GM23338 (cell line): ENCODE measurements at regions not wholly inside any gene's neighbourhood (a gene's known extent, or its start where the extent isn't known, plus 50 kb on each side); places are given as distances from the start of the nearest gene placed in this dataset.

ENCODE experiments used
- ATAC-seq: fragments of 200-7000 bp; cut with Tn5 transposase; 3 replicates; pipeline ENCODE4 v1.9.1; 2020
- DNase-seq: peaks from one replicate; pipeline ENCODE4 v3.0.0-alpha.2; 2015; ENCODE audit warnings: low spot score
- H2AFZ ChIP-seq: fragments of 200-600 bp; sonication (generic); 2 replicates; pipeline ENCODE4 v1.8.0; 2016; ENCODE audit warnings: antibody characterized with exemption, mild to moderate bottlenecking, moderate library complexity
- H3F3A ChIP-seq: fragments of 200-600 bp; sonication (generic); replicated peaks from 2 replicates; pipeline ENCODE4 v1.8.0; 2017; ENCODE audit warnings: antibody characterized with exemption, mixed run types, low read depth
- H3K27ac ChIP-seq: fragments of 200-600 bp; sonication (generic); 2 replicates; pipeline ENCODE4 v1.6.1; 2016; ENCODE audit warnings: low read depth
- H3K27me3 ChIP-seq: fragments of 200-600 bp; sonication (generic); 2 replicates; pipeline ENCODE4 v1.8.0; 2016; ENCODE audit warnings: mild to moderate bottlenecking, mixed run types, moderate library complexity; ENCODE audit not compliant: insufficient read depth
- H3K36me3 ChIP-seq: fragments of 200-600 bp; sonication (generic); 2 replicates; pipeline ENCODE4 v1.8.0; 2016; ENCODE audit warnings: mild to moderate bottlenecking; ENCODE audit not compliant: insufficient read depth
- H3K4me1 ChIP-seq: fragments of 200-600 bp; sonication (generic); 2 replicates; pipeline ENCODE4 v1.8.0; 2016; ENCODE audit warnings: mild to moderate bottlenecking, moderate library complexity; ENCODE audit not compliant: insufficient read depth
- H3K4me2 ChIP-seq: fragments of 200-600 bp; sonication (generic); 2 replicates; pipeline ENCODE4 v1.7.1; 2017; ENCODE audit warnings: mixed run types
- H3K4me3 ChIP-seq: fragments of 200-600 bp; sonication (generic); 2 replicates; pipeline ENCODE4 v1.6.1; 2016; ENCODE audit warnings: mixed run types
- H3K79me2 ChIP-seq: fragments of 200-600 bp; sonication (generic); replicated peaks from 2 replicates; pipeline ENCODE4 v1.8.0; 2017; ENCODE audit warnings: mild to moderate bottlenecking; ENCODE audit not compliant: insufficient read depth
- H3K9me2 ChIP-seq: fragments of 200-600 bp; sonication (generic); 2 replicates; pipeline ENCODE4 v1.8.0; 2017; ENCODE audit not compliant: insufficient read depth
- H4K20me1 ChIP-seq: fragments of 200-600 bp; sonication (generic); replicated peaks from 2 replicates; pipeline ENCODE4 v1.8.0; 2017; ENCODE audit warnings: mild to moderate bottlenecking; ENCODE audit not compliant: insufficient read depth
- H3K27ac Mint-ChIP-seq: 2 replicates; pipeline ENCODE4 v1.8.0; 2020; ENCODE audit warnings: inconsistent platforms, mild to moderate bottlenecking, moderate library complexity, mixed read lengths
- H3K27me3 Mint-ChIP-seq: 3 replicates; pipeline ENCODE4 v1.8.0; 2022; ENCODE audit warnings: low read depth, mild to moderate bottlenecking, moderate library complexity, mixed read lengths, inconsistent platforms; ENCODE audit not compliant: insufficient read depth, poor library complexity
- H3K36me3 Mint-ChIP-seq: 3 replicates; pipeline ENCODE4 v1.8.0; 2021; ENCODE audit warnings: low read depth, mild to moderate bottlenecking, inconsistent platforms, moderate library complexity, mixed read lengths
- H3K4me1 Mint-ChIP-seq: 3 replicates; pipeline ENCODE4 v1.8.0; 2020; ENCODE audit warnings: mild to moderate bottlenecking, inconsistent platforms, mixed read lengths
- H3K4me3 Mint-ChIP-seq: 3 replicates; pipeline ENCODE4 v1.8.0; 2021; ENCODE audit warnings: moderate library complexity, mild to moderate bottlenecking, inconsistent platforms, mixed read lengths
- H3K9me3 Mint-ChIP-seq: 3 replicates; pipeline ENCODE4 v1.8.0; 2020; ENCODE audit warnings: moderate library complexity, mild to moderate bottlenecking, inconsistent platforms, mixed read lengths
- EZH2 ChIP-seq: fragments of 200-600 bp; sonication (generic); IDR thresholded peaks from one replicate; pipeline ENCODE4 v1.8.0; 2017; ENCODE audit warnings: antibody characterized with exemption, mild to moderate bottlenecking, low read depth; ENCODE audit not compliant: unreplicated experiment
- JUNB ChIP-seq: IDR thresholded peaks from one replicate; pipeline ENCODE4 v1.6.1; 2016; ENCODE audit warnings: antibody characterized with exemption; ENCODE audit not compliant: unreplicated experiment
- ZNF114 ChIP-seq: fragments of 250-450 bp; sonication (Bioruptor Pico); IDR thresholded peaks from 2 replicates; pipeline ENCODE4 v1.5.0; 2020; ENCODE audit warnings: mild to moderate bottlenecking, moderate library complexity
- ZNF331 ChIP-seq: fragments of 250-450 bp; sonication (Bioruptor Pico); IDR thresholded peaks from 2 replicates; pipeline ENCODE4 v1.5.0; 2020; ENCODE audit warnings: low read depth, mild to moderate bottlenecking, moderate library complexity
- TF ChIP-seq, protein P1 (sequence below): IDR thresholded peaks from one replicate; pipeline ENCODE4 v1.6.1; 2018; ENCODE audit warnings: antibody characterized with exemption; ENCODE audit not compliant: unreplicated experiment
- TF ChIP-seq, protein P2 (sequence below): IDR thresholded peaks from 2 replicates; pipeline ENCODE4 v1.6.1; 2016; ENCODE audit warnings: antibody characterized with exemption
- TF ChIP-seq, protein P3 (sequence below): fragments of 250-450 bp; sonication (Bioruptor Pico); IDR thresholded peaks from 2 replicates; pipeline ENCODE4 v1.5.0; 2020; ENCODE audit warnings: mild to moderate bottlenecking, moderate library complexity

DNA sequence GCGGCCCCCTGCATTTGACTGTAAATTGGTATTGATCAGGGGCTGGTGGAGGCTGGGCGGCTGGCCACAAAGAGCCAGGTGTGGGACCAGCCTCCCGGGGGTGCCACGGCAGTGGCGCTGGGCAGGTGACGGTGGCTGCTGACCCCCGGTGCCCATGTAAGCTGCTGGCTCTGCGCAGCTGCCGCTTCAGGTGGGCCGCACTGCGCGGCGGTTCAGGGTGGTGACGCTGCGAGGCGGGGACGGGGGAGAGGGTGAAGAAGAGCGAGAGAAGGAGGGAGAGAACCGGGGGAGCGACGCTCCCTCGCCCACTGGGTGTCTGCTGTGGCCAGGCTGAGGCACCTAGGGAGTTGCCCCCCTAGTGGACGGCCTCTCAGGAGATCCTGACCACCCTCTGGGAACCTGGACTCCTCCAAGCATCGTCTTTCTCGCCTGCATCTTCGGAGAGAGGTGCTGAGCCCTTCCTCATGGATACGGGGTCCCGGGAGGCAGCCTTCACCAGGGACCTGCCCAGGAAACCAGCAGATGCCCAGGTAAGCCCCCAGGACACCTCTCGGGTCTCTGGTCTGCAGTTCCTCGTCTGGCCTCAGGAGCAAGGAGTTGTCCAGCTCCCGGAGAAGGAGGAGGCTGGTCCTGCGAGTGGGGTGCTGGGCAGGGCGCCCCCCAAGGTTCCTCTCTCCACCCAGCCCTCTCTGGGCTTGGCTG lies 77.5 kb upstream of the GATA5 start:
- Mint-ChIP-seq H3K4me3 (no peak overlapping the region), H3K9me3 (no peaks in the 10 kb centered on the region), H3K27ac (no peak overlapping the region), H3K4me1 (peaks cover 12% of the 10 kb centered on the region), H3K36me3 (no peaks in the 10 kb centered on the region; the same call in 2 of the 3 replicates), H3K27me3 (peaks cover 30% of the 10 kb centered on the region)
- Histone ChIP-seq H3K36me3 (no peaks in the 10 kb centered on the region), H3F3A (no peaks in the 10 kb centered on the region), H3K9me2 (no peaks in the 10 kb centered on the region), H3K27me3 (peaks cover 17% of the 10 kb centered on the region), H4K20me1 (no peaks in the 10 kb centered on the region), H3K4me2 (no peak overlapping the region), H3K4me3 (no peak overlapping the region), H3K4me1 (peaks cover 3% of the 10 kb centered on the region; the same call in 1 of the 2 replicates), H3K79me2 (no peaks in the 10 kb centered on the region), H2AFZ (no peak overlapping the region), H3K27ac (no peak overlapping the region)
- no peak for TF ChIP-seq ZNF114
- TF ChIP-seq, protein P1, sequence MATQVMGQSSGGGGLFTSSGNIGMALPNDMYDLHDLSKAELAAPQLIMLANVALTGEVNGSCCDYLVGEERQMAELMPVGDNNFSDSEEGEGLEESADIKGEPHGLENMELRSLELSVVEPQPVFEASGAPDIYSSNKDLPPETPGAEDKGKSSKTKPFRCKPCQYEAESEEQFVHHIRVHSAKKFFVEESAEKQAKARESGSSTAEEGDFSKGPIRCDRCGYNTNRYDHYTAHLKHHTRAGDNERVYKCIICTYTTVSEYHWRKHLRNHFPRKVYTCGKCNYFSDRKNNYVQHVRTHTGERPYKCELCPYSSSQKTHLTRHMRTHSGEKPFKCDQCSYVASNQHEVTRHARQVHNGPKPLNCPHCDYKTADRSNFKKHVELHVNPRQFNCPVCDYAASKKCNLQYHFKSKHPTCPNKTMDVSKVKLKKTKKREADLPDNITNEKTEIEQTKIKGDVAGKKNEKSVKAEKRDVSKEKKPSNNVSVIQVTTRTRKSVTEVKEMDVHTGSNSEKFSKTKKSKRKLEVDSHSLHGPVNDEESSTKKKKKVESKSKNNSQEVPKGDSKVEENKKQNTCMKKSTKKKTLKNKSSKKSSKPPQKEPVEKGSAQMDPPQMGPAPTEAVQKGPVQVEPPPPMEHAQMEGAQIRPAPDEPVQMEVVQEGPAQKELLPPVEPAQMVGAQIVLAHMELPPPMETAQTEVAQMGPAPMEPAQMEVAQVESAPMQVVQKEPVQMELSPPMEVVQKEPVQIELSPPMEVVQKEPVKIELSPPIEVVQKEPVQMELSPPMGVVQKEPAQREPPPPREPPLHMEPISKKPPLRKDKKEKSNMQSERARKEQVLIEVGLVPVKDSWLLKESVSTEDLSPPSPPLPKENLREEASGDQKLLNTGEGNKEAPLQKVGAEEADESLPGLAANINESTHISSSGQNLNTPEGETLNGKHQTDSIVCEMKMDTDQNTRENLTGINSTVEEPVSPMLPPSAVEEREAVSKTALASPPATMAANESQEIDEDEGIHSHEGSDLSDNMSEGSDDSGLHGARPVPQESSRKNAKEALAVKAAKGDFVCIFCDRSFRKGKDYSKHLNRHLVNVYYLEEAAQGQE = no peak
- TF ChIP-seq EZH2 = no peak
- TF ChIP-seq, protein P2, sequence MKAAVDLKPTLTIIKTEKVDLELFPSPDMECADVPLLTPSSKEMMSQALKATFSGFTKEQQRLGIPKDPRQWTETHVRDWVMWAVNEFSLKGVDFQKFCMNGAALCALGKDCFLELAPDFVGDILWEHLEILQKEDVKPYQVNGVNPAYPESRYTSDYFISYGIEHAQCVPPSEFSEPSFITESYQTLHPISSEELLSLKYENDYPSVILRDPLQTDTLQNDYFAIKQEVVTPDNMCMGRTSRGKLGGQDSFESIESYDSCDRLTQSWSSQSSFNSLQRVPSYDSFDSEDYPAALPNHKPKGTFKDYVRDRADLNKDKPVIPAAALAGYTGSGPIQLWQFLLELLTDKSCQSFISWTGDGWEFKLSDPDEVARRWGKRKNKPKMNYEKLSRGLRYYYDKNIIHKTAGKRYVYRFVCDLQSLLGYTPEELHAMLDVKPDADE = no peak
- no peak for TF ChIP-seq JUNB
- TF ChIP-seq, protein P3, sequence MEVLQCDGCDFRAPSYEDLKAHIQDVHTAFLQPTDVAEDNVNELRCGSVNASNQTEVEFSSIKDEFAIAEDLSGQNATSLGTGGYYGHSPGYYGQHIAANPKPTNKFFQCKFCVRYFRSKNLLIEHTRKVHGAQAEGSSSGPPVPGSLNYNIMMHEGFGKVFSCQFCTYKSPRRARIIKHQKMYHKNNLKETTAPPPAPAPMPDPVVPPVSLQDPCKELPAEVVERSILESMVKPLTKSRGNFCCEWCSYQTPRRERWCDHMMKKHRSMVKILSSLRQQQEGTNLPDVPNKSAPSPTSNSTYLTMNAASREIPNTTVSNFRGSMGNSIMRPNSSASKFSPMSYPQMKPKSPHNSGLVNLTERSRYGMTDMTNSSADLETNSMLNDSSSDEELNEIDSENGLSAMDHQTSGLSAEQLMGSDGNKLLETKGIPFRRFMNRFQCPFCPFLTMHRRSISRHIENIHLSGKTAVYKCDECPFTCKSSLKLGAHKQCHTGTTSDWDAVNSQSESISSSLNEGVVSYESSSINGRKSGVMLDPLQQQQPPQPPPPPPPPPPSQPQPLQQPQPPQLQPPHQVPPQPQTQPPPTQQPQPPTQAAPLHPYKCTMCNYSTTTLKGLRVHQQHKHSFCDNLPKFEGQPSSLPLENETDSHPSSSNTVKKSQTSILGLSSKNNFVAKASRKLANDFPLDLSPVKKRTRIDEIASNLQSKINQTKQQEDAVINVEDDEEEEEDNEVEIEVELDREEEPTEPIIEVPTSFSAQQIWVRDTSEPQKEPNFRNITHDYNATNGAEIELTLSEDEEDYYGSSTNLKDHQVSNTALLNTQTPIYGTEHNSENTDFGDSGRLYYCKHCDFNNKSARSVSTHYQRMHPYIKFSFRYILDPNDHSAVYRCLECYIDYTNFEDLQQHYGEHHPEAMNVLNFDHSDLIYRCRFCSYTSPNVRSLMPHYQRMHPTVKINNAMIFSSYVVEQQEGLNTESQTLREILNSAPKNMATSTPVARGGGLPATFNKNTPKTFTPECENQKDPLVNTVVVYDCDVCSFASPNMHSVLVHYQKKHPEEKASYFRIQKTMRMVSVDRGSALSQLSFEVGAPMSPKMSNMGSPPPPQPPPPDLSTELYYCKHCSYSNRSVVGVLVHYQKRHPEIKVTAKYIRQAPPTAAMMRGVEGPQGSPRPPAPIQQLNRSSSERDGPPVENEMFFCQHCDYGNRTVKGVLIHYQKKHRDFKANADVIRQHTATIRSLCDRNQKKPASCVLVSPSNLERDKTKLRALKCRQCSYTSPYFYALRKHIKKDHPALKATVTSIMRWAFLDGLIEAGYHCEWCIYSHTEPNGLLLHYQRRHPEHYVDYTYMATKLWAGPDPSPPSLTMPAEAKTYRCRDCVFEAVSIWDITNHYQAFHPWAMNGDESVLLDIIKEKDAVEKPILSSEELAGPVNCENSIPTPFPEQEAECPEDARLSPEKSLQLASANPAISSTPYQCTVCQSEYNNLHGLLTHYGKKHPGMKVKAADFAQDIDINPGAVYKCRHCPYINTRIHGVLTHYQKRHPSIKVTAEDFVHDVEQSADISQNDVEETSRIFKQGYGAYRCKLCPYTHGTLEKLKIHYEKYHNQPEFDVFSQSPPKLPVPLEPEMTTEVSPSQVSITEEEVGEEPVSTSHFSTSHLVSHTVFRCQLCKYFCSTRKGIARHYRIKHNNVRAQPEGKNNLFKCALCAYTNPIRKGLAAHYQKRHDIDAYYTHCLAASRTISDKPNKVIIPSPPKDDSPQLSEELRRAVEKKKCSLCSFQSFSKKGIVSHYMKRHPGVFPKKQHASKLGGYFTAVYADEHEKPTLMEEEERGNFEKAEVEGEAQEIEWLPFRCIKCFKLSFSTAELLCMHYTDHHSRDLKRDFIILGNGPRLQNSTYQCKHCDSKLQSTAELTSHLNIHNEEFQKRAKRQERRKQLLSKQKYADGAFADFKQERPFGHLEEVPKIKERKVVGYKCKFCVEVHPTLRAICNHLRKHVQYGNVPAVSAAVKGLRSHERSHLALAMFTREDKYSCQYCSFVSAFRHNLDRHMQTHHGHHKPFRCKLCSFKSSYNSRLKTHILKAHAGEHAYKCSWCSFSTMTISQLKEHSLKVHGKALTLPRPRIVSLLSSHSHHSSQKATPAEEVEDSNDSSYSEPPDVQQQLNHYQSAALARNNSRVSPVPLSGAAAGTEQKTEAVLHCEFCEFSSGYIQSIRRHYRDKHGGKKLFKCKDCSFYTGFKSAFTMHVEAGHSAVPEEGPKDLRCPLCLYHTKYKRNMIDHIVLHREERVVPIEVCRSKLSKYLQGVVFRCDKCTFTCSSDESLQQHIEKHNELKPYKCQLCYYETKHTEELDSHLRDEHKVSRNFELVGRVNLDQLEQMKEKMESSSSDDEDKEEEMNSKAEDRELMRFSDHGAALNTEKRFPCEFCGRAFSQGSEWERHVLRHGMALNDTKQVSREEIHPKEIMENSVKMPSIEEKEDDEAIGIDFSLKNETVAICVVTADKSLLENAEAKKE (CRISPR knock-in tag) = no peak
- TF ChIP-seq ZNF331 = no peak
- DNase-seq = no peak
- no peak for ATAC-seq
